K562 (cell line): ENCODE measurements at regions not wholly inside any gene's neighbourhood (a gene's known extent, or its start where the extent isn't known, plus 50 kb on each side); places are given as distances from the start of the nearest gene placed in this dataset.

ENCODE experiments used
- ATAC-seq: fragments of 200-7000 bp; cut with Tn5 transposase; 3 replicates; pipeline ENCODE4 v1.9.1; 2020; ENCODE audit warnings: moderate library complexity
- BruUV-seq: library from RNA; stranded (reverse); fragments of 400-500 nt; replicated peaks from 2 replicates; lab custom pipeline; 2021; lab: Mats Ljungman, UMichigan
- CTCF ChIA-PET: fragments of 300-600 bp; formaldehyde crosslinking; extraction: SDS; loops from one replicate; lab custom pipeline; 2021; ENCODE audit warnings: low intra/inter-chr PET ratio; lab: Yijun Ruan, JAX
- POLR2A ChIA-PET: fragments of 300-600, 350-650 bp; sonication (Branson Sonifier 250); formaldehyde crosslinking; extraction: SDS; loops from one replicate; lab custom pipeline; 2021; ENCODE audit warnings: antibody characterized with exemption, inconsistent platforms; lab: Yijun Ruan, JAX
- DNase-seq, 4 experiments: peaks; one replicate each; pipeline versions ENCODE4 v3.0.0 to v3.0.0-alpha.2; 2011 to 2018; ENCODE audit warnings: low spot score in 3 of 4, mixed read lengths in 3 of 4; ENCODE audit errors: extremely low read depth in 1 of 4
- FAIRE-seq: peaks from 2 replicates; lab custom pipeline; 2011; peaks lifted over from hg19 to GRCh38; lab: Jason Lieb, UNC
- H2AFZ ChIP-seq: 2 replicates; pipeline ENCODE4 v1.6.0; 2011; ENCODE audit warnings: low read depth, low read length, control low read depth, inconsistent platforms
- H3K27ac ChIP-seq: fragments of 200-600 bp; 3 replicates; pipeline ENCODE4 v1.8.0; 2011; ENCODE audit warnings: low read depth, mild to moderate bottlenecking, control low read depth, inconsistent platforms, low read length, moderate library complexity, mixed read lengths; ENCODE audit errors: extremely low read depth
- H3K27me3 ChIP-seq, 2 experiments: fragments of 300-600 bp in 1 of 2; 2 replicates in 1 of 2; 3 replicates in 1 of 2; pipeline versions ENCODE4 v1.6.0 to v1.8.0; 2011; ENCODE audit warnings: inconsistent platforms in 2 of 2, low read length in 2 of 2, mild to moderate bottlenecking in 1 of 2, mixed read lengths in 1 of 2, moderate library complexity in 1 of 2; ENCODE audit not compliant: control insufficient read depth in 2 of 2, insufficient read depth in 2 of 2
- H3K36me3 ChIP-seq: fragments of 300-600 bp; 3 replicates; pipeline ENCODE4 v1.8.0; 2011; ENCODE audit warnings: mild to moderate bottlenecking, low read length, inconsistent platforms; ENCODE audit not compliant: control insufficient read depth, insufficient read depth
- H3K4me1 ChIP-seq, 2 experiments: fragments of 200-600 bp in 1 of 2; replicated peaks in 1 of 2; 2 replicates in 1 of 2; 3 replicates in 1 of 2; pipeline versions ENCODE4 v1.5.1 to v1.8.0; 2011; ENCODE audit warnings: inconsistent platforms in 2 of 2, low read length in 2 of 2, mild to moderate bottlenecking in 1 of 2, mixed read lengths in 1 of 2, moderate library complexity in 1 of 2; ENCODE audit not compliant: control insufficient read depth in 2 of 2, insufficient read depth in 2 of 2
- H3K4me2 ChIP-seq: 2 replicates; pipeline ENCODE4 v1.6.1; 2011; ENCODE audit warnings: low read length, control low read depth, inconsistent platforms, mixed read lengths; ENCODE audit not compliant: insufficient read depth
- H3K4me3 ChIP-seq: fragments of 200-600 bp; sonication (generic), shearing (Covaris generic); 2 replicates; pipeline ENCODE4 v1.5.1; 2016; ENCODE audit warnings: control low read depth, inconsistent platforms
- H3K79me2 ChIP-seq: fragments of 200-600 bp; 3 replicates; pipeline ENCODE4 v1.8.0; 2011; ENCODE audit warnings: low read length, inconsistent platforms; ENCODE audit not compliant: control insufficient read depth, insufficient read depth
- H3K9ac ChIP-seq, 2 experiments: 2 replicates each; pipeline versions ENCODE4 v1.6.0 to v1.6.1; 2011; ENCODE audit warnings: low read depth in 2 of 2, low read length in 2 of 2, control low read depth in 1 of 2, inconsistent platforms in 1 of 2, mild to moderate bottlenecking in 1 of 2, mixed read lengths in 1 of 2; ENCODE audit not compliant: insufficient read depth in 1 of 2
- H3K9me1 ChIP-seq: one replicate; pipeline ENCODE4 v1.6.0; 2011; ENCODE audit warnings: inconsistent platforms, mild to moderate bottlenecking, low read length, moderate library complexity; ENCODE audit not compliant: control insufficient read depth, insufficient read depth
- H3K9me3 ChIP-seq: replicated peaks from 2 replicates; pipeline ENCODE4 v1.5.1; 2011; ENCODE audit warnings: low read depth, low read length, inconsistent platforms; ENCODE audit not compliant: control insufficient read depth, insufficient read depth
- H4K20me1 ChIP-seq: replicated peaks from 2 replicates; pipeline ENCODE4 v1.6.1; 2011; ENCODE audit warnings: low read length, inconsistent platforms, mixed read lengths; ENCODE audit not compliant: control insufficient read depth, insufficient read depth
- COPS2 ChIP-seq: fragments of 450-650 bp; conservative IDR thresholded peaks from 2 replicates; pipeline ENCODE4 v1.6.1; 2016; ENCODE audit warnings: mild to moderate bottlenecking, moderate library complexity
- HNRNPLL ChIP-seq: fragments of 200-400 bp; formaldehyde crosslinking; IDR thresholded peaks from 2 replicates; pipeline ENCODE4 v1.6.1; 2017; ENCODE audit warnings: low read length, low read depth, mild to moderate bottlenecking; ENCODE audit not compliant: poor library complexity, severe bottlenecking
- KLF1 ChIP-seq: fragments of 450-650 bp; IDR thresholded peaks from 2 replicates; pipeline ENCODE4 v1.6.1; 2016; ENCODE audit warnings: missing genetic modification characterization, missing compliant biosample characterization
- MECOM ChIP-seq: fragments of 250-450 bp; sonication (Bioruptor Pico); IDR thresholded peaks from 2 replicates; pipeline ENCODE4 v1.8.0; 2022; ENCODE audit warnings: inconsistent platforms
- MYNN ChIP-seq, 2 experiments: sonication (generic); formaldehyde crosslinking in 1 of 2; IDR thresholded peaks; 2 replicates each; pipeline versions ENCODE4 v1.5.0 to v1.6.1; 2016 to 2020; ENCODE audit warnings: antibody characterized with exemption in 1 of 2, missing genetic modification reagents in 1 of 2
- PML ChIP-seq: IDR thresholded peaks from 2 replicates; pipeline ENCODE4 v1.6.1; 2012; ENCODE audit warnings: low read length, inconsistent platforms
- PTBP1 ChIP-seq: fragments of 200-400 bp; formaldehyde crosslinking; IDR thresholded peaks from 2 replicates; pipeline ENCODE4 v1.6.1; 2017; ENCODE audit warnings: low read depth, low read length
- RFX7 ChIP-seq: fragments of 250-450 bp; sonication (Bioruptor Pico); IDR thresholded peaks from 2 replicates; pipeline ENCODE4 v1.5.1; 2021; ENCODE audit warnings: mild to moderate bottlenecking
- SAP30 ChIP-seq: fragments of 200-600 bp; sonication (generic); IDR thresholded peaks from 2 replicates; pipeline ENCODE4 v1.6.1; 2012; ENCODE audit warnings: borderline replicate concordance, low read depth, mild to moderate bottlenecking, moderate library complexity, low read length, control low read depth, inconsistent platforms; ENCODE audit not compliant: insufficient read depth, poor library complexity, severe bottlenecking
- XRCC3 ChIP-seq: fragments of 450-650 bp; IDR thresholded peaks from 2 replicates; pipeline ENCODE4 v1.6.1; 2017; ENCODE audit warnings: mild to moderate bottlenecking, moderate library complexity
- ZNF197 ChIP-seq: fragments of 200-800 bp; sonication (Bioruptor generic); IDR thresholded peaks from 2 replicates; pipeline ENCODE4 v1.6.1; 2016; ENCODE audit warnings: low read depth, missing genetic modification characterization, missing compliant biosample characterization
- ZNF217 ChIP-seq: sonication (generic); formaldehyde crosslinking; IDR thresholded peaks from 2 replicates; pipeline ENCODE4 v1.8.0; 2022; ENCODE audit warnings: mild to moderate bottlenecking, missing genetic modification reagents
- ZNF589 ChIP-seq: fragments of 200-800 bp; sonication (Bioruptor generic); IDR thresholded peaks from 2 replicates; pipeline ENCODE4 v1.6.1; 2016; ENCODE audit warnings: low read depth, missing genetic modification characterization, missing compliant biosample characterization
- WGBS: fragments of 100-300 bp; shearing (Covaris generic); methylation state at CpG from one replicate; pipeline ENCODE4 v1.1.6; 2016; ENCODE audit warnings: low coverage, mixed read lengths; ENCODE audit not compliant: insufficient coverage; ENCODE audit errors: missing lambda C conversion rate; 5-methylcytosine and 5-hydroxymethylcytosine counted together
- in situ Hi-C: fragments of 300-500 bp; cut with MboI; formaldehyde crosslinking; loops from 4 replicates; pipeline ENCODE4 v1.15.0; 2018; ENCODE audit warnings: inconsistent platforms, mixed read lengths
- intact Hi-C: fragments of 100-400 bp; cut with micrococcal nuclease; formaldehyde crosslinking; loops from 2 replicates; pipeline ENCODE4 v1.14.2; 2022
- TF ChIP-seq, protein P1 (sequence below), 2 experiments: fragments of 450-650 bp in 1 of 2; IDR thresholded peaks; 2 replicates each; pipeline ENCODE4 v1.6.1; 2011 to 2017; ENCODE audit warnings: low read depth in 2 of 2, antibody characterized with exemption in 1 of 2, borderline replicate concordance in 1 of 2, low read length in 1 of 2, mild to moderate bottlenecking in 1 of 2, mixed read lengths in 1 of 2; ENCODE audit not compliant: control insufficient read depth in 1 of 2
- TF ChIP-seq, protein P2 (sequence below): fragments of 450-650 bp; IDR thresholded peaks from 2 replicates; pipeline ENCODE4 v1.6.1; 2017; ENCODE audit warnings: antibody characterized with exemption, mild to moderate bottlenecking

DNA sequence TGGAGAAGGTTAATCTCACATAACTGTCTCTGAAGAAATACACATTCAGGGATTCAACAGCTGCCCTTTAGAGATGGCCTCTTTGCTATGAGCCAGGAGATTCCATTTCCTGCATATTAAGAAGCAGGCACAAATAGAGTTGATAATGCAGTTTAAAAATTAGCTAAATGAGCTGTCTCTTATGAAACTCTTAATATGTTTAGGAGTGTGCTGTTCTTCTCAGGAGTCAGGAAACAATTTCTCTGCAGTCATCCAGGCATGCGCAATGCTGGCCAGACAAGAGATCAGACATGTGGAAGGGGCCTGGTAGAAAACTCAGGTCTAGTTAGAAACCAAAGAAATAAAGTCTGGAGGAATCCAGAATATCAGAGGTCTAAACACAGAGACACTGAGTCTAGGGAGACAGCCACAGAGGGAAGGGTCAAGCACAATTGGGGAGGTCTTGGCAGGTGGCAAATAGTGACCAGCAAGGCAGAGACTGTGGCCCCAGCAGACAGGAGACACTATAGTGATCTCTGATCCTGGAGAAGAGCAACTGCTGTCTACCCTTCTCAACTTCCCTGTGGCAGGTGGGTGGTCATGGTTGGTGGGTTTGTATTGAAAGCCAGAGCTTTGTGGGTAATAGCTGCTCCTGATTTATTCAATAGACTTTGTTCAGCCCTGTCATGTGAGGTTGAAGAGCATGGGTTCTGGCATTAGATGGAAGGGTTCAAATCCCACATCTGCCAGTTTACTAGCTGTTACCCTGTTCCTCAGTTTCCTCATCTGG, 185.8 kb upstream of the RMST start:
- ChIA-PET CTCF (no interaction called here), POLR2A (no interaction called here)
- Histone ChIP-seq H3K79me2 (no peaks in the 10 kb centered on the region), H3K9ac (no peak overlapping the region), H4K20me1 (no peaks in the 10 kb centered on the region), H3K27me3 (no peaks in the 10 kb centered on the region), H2AFZ (no peak overlapping the region), H3K9me3 (no peaks in the 10 kb centered on the region), H3K36me3 (no peaks in the 10 kb centered on the region), H3K9me1 (no peaks in the 10 kb centered on the region), H3K4me1 (no peaks in the 10 kb centered on the region), H3K4me2 (no peak overlapping the region), H3K27ac (no peak overlapping the region), H3K4me3 (no peak overlapping the region)
- intact Hi-C loops (no loop called here), in situ Hi-C loops (no loop called here)
- ATAC-seq (no peak), FAIRE-seq (no peak), DNase-seq (no peak)
- BruUV-seq: no TSS peak
- 14% methylated on average over 1 of the region's 1 CpG for WGBS
- TF ChIP-seq PML (no peak), RFX7 (CRISPR knock-in tag) (no peak), MYNN (IDR thresholded peaks at IDR 0.05) (no peak), MYNN (CRISPR knock-in tag; IDR thresholded peaks at IDR 0.05) (no peak), ZNF589 (no peak), XRCC3 (no peak), MECOM (CRISPR knock-in tag) (no peak), ZNF197 (CRISPR knock-in tag) (no peak), SAP30 (no peak), ZNF217 (CRISPR knock-in tag) (no peak), PTBP1 (no peak), KLF1 (tag) (no peak), COPS2 (no peak), HNRNPLL (no peak)
- TF ChIP-seq, protein P1, sequence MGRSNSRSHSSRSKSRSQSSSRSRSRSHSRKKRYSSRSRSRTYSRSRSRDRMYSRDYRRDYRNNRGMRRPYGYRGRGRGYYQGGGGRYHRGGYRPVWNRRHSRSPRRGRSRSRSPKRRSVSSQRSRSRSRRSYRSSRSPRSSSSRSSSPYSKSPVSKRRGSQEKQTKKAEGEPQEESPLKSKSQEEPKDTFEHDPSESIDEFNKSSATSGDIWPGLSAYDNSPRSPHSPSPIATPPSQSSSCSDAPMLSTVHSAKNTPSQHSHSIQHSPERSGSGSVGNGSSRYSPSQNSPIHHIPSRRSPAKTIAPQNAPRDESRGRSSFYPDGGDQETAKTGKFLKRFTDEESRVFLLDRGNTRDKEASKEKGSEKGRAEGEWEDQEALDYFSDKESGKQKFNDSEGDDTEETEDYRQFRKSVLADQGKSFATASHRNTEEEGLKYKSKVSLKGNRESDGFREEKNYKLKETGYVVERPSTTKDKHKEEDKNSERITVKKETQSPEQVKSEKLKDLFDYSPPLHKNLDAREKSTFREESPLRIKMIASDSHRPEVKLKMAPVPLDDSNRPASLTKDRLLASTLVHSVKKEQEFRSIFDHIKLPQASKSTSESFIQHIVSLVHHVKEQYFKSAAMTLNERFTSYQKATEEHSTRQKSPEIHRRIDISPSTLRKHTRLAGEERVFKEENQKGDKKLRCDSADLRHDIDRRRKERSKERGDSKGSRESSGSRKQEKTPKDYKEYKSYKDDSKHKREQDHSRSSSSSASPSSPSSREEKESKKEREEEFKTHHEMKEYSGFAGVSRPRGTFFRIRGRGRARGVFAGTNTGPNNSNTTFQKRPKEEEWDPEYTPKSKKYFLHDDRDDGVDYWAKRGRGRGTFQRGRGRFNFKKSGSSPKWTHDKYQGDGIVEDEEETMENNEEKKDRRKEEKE (IDR thresholded peaks at IDR 0.05; ENCODE audit: borderline replicate concordance in 1 of 2, control insufficient read depth in 1 of 2, low read depth in 2 of 2, low read length in 1 of 2): no peak
- TF ChIP-seq, protein P2, sequence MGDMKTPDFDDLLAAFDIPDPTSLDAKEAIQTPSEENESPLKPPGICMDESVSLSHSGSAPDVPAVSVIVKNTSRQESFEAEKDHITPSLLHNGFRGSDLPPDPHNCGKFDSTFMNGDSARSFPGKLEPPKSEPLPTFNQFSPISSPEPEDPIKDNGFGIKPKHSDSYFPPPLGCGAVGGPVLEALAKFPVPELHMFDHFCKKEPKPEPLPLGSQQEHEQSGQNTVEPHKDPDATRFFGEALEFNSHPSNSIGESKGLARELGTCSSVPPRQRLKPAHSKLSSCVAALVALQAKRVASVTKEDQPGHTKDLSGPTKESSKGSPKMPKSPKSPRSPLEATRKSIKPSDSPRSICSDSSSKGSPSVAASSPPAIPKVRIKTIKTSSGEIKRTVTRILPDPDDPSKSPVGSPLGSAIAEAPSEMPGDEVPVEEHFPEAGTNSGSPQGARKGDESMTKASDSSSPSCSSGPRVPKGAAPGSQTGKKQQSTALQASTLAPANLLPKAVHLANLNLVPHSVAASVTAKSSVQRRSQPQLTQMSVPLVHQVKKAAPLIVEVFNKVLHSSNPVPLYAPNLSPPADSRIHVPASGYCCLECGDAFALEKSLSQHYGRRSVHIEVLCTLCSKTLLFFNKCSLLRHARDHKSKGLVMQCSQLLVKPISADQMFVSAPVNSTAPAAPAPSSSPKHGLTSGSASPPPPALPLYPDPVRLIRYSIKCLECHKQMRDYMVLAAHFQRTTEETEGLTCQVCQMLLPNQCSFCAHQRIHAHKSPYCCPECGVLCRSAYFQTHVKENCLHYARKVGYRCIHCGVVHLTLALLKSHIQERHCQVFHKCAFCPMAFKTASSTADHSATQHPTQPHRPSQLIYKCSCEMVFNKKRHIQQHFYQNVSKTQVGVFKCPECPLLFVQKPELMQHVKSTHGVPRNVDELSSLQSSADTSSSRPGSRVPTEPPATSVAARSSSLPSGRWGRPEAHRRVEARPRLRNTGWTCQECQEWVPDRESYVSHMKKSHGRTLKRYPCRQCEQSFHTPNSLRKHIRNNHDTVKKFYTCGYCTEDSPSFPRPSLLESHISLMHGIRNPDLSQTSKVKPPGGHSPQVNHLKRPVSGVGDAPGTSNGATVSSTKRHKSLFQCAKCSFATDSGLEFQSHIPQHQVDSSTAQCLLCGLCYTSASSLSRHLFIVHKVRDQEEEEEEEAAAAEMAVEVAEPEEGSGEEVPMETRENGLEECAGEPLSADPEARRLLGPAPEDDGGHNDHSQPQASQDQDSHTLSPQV: no peak
